HG03175 (cell line): ENCODE measurements at regions not wholly inside any gene's neighbourhood (a gene's known extent, or its start where the extent isn't known, plus 50 kb on each side); places are given as distances from the start of the nearest gene placed in this dataset.

Source experiments
- ATAC-seq: cut with Tn5 transposase; IDR thresholded peaks from one replicate; pipeline ENCODE4 v1.9.1; 2021; ENCODE audit warnings: mild to moderate bottlenecking, moderate library complexity; ENCODE audit not compliant: unreplicated experiment

GRCh38 chr13:72536714-72537394 is 190.6 kb downstream of the MZT1 start:
- no peak for ATAC-seq

GRCh38 chr13:72534951-72535640 is 192.3 kb downstream of the MZT1 start:
- ATAC-seq: no peak

GRCh38 chr13:72530471-72530870 is 197.0 kb downstream of the MZT1 start:
- no peak for ATAC-seq

- ATAC-seq: no peak
These were observed 200.1 kb downstream of the MZT1 start for GRCh38 chr13:72527333-72527732.

GRCh38 chr13:72523593-72523992 is 203.8 kb downstream of the MZT1 start:
- no peak for ATAC-seq

- no peak for ATAC-seq
These were observed 204.4 kb downstream of the MZT1 start for GRCh38 chr13:72523049-72523448.

GRCh38 chr13:72521940-72522661 is 205.3 kb downstream of the MZT1 start:
- ATAC-seq: no peak

GRCh38 chr13:72514146-72514545 is 213.3 kb downstream of the MZT1 start:
- no peak for ATAC-seq

- ATAC-seq: no peak
These were observed 219.0 kb downstream of the MZT1 start for GRCh38 chr13:72508392-72508791.

GRCh38 chr13:72507416-72508199 is 219.8 kb downstream of the MZT1 start:
- no peak for ATAC-seq

- no peak for ATAC-seq
These were observed 220.7 kb downstream of the MZT1 start for GRCh38 chr13:72506706-72507105.

- no peak for ATAC-seq
These were observed 222.1 kb downstream of the MZT1 start for GRCh38 chr13:72505376-72505775.

- ATAC-seq: no peak
These were observed 223.1 kb downstream of the MZT1 start for GRCh38 chr13:72504131-72504841.

GRCh38 chr13:72500851-72501250 is 226.6 kb downstream of the MZT1 start:
- ATAC-seq: no peak

GRCh38 chr13:72495681-72496080 is 231.7 kb downstream of the MZT1 start:
- no peak for ATAC-seq

- no peak for ATAC-seq
These were observed 237.7 kb downstream of the MZT1 start for GRCh38 chr13:72489751-72490150.

- no peak for ATAC-seq
These were observed 254.1 kb downstream of the MZT1 start for GRCh38 chr13:72473321-72473720.

GRCh38 chr13:72469906-72470305 is 257.5 kb downstream of the MZT1 start:
- no peak for ATAC-seq

- no peak for ATAC-seq
These were observed 263.9 kb downstream of the MZT1 start for GRCh38 chr13:72463561-72463960.

GRCh38 chr13:72462726-72463125 is 264.7 kb downstream of the MZT1 start:
- ATAC-seq: no peak

- no peak for ATAC-seq
These were observed 265.3 kb downstream of the MZT1 start for GRCh38 chr13:72462166-72462565.
